ENCODE measurements at regions not wholly inside any gene's neighbourhood (a gene's known extent, or its start where the extent isn't known, plus 50 kb on each side); places are given as distances from the start of the nearest gene placed in this dataset.

- TF ChIP-seq, protein P1, sequence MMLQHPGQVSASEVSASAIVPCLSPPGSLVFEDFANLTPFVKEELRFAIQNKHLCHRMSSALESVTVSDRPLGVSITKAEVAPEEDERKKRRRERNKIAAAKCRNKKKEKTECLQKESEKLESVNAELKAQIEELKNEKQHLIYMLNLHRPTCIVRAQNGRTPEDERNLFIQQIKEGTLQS (IDR thresholded peaks at IDR 0.05; ENCODE audit: insufficient read depth, low read depth, low read length), result no peak
- TF ChIP-seq CREB1 (IDR thresholded peaks at IDR 0.05) (no peak), TBP (IDR thresholded peaks at IDR 0.05; ENCODE audit: low read depth, low read length) (no peak), TEAD4 (IDR thresholded peaks at IDR 0.05; ENCODE audit: low read depth, low read length) (no peak), POU5F1 (IDR thresholded peaks at IDR 0.05; ENCODE audit: low read depth, low read length) (no peak), CEBPB (IDR thresholded peaks at IDR 0.05; ENCODE audit: low read depth, low read length) (no peak)
Observed at GRCh38 chr9:126070058-126070655, 256.5 kb upstream of the MVB12B start (continued).
